CD4-positive, alpha-beta T cell treated with Interferon alpha-2 for 1 hour (primary cell): ENCODE measurements at regions not wholly inside any gene's neighbourhood (a gene's known extent, or its start where the extent isn't known, plus 50 kb on each side); places are given as distances from the start of the nearest gene placed in this dataset.

ENCODE experiments used
- DNase-seq, 2 donors: peaks; one replicate each; pipeline ENCODE4 v3.0.0-alpha.2; 2020 to 2022

DNA sequence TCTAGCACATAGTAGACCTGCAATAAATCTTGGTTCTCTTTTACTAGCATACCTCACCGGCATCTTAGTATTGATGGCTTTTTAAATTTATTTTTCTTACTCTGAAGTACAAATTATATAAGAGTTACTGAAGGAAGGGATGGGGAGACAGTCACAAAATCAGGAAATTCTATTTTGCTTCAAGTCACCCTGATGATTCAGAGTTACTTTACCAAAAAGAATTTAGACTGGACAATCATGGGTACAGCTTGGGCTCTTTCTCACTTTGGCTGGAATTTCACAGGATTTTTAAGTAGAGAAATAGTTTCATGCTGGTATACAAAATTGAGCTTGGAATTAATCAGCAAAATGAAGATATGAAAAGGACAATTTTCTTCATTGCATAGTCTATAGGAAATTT lies 919.2 kb downstream of the METTL15 start:
- DNase-seq: no peak

DNA sequence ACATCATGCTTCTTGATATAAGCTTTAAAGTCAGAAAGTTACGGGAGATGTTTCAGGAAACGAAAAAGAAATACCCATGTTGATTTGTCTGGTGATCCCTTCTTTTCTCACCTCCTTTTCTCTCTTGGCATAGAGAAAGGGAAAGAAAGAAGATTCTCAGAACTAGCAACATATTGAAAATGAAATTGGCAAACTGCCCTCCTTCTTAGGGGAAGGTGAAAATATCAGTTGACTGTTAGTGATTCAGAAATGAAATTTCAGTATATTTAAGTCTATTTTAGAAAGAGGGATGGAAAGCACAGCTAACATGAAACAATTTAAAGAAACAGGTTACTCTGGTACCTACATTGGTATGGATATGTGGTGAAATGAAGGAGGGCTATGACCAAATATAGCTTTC lies 918.1 kb downstream of the METTL15 start:
- DNase-seq: no peak

DNA sequence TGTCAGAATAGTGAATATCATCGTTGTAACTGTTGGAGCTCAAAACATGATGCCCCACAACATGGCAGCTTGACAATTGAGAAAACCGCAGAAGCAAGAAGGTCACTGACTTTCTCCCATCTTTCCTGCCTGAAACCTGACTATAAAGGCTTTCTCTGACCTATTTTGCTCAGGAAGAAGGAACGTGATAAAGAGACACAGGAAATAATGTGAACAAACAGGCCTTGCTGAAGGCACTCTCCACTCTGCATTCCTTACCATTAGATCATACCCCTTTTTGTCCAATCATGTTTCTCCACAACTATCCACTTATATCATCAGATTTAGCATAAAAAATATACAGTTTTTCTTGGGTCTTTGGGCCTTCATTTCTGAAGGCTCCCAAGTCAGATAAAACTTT lies 916.8 kb downstream of the METTL15 start:
- no peak for DNase-seq

DNA sequence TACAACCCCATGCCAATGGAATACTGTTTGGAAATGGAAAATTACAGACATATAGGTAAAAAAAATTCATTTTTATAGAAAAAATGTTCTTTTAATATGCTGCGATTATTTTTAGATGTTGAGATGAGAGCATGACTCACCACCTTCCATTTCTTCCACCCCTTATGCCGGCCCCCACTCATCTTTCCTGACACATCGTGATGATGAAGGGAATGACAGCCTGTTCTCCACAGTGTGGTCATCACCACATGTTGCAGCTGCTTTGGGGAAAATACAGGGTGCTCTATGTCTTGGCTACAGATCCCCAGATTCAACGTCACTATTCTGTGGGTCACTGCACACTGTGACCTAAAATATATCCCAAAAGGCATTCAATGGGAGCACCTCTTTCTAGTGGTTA lies 916.2 kb downstream of the METTL15 start:
- no peak for DNase-seq

DNA sequence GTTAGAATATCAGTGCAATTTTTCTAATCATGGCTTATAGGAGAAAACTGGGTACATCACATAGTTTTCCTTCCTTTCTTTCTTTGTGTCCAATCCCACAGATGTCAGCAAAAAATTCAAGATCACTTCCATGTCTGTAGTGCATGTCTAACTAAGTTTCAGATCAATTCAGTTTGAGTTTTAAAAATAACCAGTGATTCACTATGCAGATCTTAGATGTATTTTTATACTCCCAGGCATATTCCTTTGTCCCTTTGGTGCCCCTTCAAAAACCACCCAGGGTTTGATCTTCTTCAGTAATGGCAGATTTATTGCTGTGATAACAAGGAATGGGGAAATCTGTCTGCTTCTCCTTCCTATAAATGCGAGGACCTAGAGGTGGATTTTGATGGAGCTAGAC lies 915.6 kb downstream of the METTL15 start:
- no peak for DNase-seq

DNA sequence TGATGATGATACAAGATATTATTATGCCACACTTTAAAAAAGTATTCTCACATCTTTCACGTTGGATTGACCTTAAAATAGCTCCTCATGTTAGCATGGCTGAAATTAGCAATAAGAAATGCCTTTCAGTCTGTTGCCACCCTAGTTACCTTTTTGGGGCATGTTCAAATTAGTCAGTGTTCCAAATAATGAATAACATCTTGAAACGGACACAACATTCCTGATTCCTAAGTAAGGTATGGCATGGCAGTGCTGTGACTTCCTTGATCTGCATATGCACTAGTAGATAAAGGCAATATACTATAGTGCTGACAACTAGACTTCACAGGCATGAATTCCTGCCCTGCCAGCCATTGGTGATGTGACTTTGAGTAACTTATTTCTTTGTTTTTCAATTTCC lies 914.5 kb downstream of the METTL15 start:
- DNase-seq: no peak

DNA sequence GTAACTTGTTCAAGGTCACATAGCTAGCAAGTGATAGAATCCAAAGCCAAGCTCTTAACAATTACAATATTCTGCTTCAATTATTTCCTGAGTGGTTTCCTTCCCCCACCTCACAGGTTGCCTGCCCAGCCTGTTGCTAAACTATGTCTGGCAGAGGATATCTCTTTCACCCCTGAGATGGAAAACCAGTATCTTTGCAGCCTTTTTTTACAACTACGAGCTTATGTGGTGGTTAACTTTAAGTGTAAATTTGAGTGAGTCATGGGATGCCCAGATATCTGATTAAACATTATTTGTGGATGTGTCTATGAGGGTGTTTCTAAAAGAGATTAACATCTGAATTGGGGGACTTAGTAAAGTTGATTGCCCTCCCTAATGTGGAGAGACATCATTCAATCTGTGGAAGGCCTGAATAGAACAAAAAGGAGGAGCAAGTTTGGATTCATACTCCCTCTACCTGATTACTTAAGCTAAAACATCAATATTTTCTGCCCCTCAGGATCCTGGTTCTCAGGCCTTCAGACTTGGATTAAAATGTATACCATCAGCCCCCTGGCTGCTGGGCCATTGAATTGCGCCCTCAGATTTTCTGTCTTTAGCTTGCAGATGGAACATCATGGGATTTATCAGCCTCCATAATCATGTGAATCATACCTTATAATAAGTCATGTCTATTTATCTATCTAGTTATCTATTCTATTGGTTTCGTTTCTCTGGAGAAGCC lies 911.9 kb downstream of the METTL15 start:
- DNase-seq: no peak

DNA sequence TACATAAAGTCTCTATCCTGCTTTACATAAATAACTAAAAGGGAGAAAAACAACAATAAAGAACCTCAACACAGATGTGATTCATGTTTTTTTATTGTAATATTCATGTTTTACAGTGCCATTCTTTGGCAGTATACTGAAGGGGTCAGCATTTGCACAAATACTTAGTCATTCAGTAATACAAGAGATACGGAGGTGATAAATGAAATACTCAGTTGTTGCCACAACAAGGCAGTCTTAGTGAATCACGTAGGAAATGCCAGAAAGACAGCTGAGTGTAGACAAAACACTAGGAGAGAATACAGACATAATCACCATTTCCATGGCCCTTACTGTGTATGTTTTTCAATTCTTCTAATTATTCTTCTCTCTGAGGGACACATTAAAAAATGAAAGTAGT lies 910.4 kb downstream of the METTL15 start:
- no peak for DNase-seq

DNA sequence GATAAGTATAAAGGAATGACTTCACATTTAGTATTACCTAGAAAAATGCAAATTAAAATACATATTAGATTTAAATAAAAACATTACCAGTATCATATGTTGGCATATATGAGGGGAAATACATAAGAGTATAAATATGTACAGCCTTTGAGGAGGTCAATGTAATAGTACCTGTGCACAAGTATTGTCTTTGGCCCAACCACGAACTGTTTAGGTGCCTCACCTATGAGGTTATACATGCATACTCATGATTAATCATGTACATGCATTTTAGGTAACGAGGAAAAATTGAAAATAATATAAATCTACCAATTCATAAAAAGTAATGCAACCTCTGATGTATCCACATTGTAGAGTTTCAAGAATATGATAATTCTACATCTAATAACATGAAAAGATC lies 909.8 kb downstream of the METTL15 start:
- DNase-seq: no peak

DNA sequence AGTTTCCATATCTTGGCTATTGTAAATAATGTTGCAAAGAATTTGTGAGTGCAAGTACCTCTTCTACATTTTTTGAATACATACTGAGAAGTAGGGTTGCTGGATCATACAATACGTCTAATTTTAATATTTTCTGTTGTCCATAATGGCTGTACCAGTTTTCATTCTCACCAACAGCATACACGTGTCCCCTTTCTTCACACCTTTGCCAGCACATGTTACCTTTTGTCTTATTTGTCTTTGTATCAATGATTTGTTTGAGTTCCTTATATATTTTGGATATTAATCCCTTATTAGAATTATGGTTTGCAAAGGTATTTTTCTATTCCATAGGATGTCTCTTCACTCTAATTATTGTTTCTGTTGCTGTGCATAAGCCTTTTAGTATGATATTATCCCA lies 904.3 kb downstream of the METTL15 start:
- DNase-seq: no peak

DNA sequence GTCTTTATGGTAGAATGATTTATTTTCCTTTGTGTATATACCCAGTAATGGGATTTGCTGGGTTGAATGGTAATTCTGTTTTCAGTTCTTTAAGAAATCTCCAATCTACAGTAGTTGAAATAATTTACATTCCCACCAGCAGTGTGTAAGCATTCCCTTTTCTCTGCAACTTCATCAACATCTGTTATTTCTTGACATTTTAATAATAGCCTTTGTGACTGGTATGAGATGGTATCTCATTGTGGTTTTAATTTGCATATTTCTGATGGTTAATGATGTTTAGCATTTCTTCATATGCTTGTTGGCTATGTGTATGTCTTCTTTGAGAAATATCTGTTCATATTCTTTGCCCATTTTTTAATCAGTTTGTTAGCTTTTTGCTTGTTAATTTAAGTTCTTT lies 901.2 kb downstream of the METTL15 start:
- no peak for DNase-seq

DNA sequence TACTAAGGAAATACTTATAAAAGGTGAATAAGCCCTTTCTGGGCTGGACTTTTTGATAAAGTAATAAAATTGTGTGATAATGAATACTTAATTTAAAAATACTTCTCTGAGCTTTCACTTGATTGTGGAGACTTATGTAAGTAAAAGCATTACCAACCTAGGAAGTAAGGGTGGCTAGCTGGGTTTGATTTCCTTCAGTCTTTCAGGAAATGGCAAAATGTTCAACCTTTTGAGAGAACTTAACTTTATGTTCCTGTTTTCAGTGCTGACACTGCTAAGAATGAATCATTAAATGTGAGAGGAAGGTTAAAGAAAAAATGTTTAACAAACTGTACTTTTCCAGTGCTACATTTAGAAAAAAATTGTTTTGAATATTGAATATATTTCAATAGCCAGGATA lies 900.3 kb downstream of the METTL15 start:
- DNase-seq: no peak

DNA sequence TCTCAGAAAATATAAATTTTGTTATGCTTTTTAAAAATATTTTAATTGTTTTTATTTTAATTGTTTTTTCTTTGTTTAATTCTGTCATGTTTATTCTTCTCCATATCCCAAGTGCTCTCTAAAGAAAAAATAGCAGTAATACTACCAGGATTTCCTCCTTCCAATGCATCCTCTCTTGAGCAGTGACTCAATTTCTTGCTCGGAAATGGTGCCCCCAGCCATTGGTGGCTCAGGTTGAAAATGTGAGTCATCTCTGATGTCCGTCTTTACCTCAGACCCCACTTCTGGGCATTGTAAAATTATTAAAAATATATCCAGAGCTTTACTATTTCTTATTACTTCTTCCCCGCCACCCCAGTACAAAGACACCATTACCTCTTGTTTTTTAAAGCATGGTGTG lies 898.5 kb downstream of the METTL15 start:
- DNase-seq: no peak

DNA sequence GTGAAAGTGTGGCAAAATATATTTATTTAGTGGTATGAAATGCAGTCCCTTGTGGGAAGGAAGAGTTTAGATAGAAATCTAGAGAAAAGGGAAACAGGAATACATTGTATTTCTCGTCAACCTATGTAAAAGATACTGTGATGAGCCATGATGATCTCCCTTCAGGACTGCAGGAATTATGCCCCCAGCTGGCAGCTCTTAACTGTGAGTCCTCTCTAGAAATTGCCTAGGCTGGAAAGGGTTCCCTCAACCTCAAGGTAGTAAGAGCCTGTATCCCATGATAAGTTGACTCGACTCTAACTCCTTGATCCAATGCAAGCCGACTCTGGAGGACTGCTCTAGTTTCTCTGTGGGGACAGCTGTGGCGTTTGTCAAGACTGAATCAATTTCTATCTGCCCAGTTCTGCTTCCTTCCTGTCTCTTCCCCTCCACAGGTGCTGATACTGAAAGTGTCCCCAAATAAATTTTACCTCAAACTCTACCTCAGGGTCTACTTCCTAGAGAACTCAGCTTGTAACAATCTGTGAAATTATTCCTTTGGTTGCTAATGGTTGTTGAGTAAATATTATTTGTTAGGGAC lies 897.3 kb downstream of the METTL15 start:
- no peak for DNase-seq

DNA sequence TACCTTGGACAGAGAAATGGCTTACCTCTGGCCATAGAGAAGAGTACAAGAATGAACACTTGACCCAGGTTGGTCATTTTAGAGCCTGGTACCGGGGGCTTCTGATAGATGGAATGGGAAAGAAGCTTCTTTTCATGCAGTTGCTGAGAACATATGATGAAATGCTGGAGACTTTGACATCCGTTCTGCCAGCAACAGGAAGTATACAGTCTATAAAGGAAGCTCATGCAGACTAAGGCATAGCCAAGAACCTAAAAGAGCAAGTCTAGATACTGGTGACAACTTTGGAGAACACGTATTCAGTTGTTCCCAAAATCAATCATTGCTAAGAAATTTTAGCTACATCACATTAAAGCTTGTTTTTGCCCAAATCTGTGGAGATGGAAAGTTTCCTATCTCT lies 894.6 kb downstream of the METTL15 start:
- DNase-seq: no peak

DNA sequence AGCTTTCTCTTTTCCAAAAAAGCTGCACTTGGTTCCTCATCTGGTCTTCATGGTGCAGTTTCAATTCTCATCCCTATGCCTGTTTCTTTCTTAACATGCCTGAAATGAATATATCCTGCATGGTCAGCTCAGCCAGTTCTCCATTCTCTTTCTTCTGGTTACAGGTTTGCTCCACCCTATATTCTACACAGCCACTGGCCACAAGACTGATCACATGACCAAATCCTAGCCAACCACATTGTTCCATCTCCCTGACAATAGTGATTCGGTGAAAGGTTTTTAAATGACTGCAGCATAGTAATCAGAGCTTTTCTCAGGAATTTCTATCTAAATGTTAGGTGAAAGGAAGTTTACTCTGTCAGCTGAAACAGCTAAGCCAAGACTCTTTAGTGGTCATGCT lies 891.4 kb downstream of the METTL15 start:
- DNase-seq: no peak

DNA sequence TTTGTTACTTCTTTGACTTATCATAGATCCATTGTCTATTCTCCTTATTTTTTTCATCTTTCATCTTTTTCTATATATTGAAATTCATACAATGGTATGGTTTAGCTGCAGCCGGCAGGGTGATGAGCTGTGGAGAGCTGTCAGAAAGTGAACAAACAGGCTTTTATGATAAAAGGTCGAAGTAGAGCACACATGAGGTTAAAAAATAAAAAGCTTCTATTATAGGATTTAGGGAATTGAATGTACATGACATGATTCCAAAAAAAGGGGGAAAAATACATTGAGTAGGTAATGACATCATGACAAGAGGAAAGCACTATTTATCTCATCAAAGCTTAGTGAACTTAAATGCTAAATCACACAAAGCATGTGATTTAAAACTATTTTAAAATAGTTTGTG lies 884.8 kb downstream of the METTL15 start:
- DNase-seq: no peak

DNA sequence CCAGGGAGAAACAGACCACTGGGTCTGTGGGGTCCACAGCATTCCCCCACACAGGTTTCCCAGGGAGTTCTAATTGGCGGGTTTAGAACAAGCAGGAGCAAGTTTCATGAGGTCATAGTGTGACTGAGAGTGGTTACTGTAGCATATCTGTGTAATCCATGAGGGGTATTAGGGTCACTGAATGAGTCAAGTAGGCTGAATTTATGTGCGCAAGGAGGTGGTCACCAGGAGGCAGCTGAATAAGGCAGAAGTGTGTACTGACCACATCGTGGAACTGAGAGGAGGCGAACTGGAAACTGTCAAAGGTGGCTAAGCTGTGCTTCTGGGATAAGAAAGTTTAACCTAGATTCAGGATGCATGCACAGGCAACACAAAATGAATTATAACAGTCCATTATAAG lies 876.0 kb downstream of the METTL15 start:
- DNase-seq: no peak

DNA sequence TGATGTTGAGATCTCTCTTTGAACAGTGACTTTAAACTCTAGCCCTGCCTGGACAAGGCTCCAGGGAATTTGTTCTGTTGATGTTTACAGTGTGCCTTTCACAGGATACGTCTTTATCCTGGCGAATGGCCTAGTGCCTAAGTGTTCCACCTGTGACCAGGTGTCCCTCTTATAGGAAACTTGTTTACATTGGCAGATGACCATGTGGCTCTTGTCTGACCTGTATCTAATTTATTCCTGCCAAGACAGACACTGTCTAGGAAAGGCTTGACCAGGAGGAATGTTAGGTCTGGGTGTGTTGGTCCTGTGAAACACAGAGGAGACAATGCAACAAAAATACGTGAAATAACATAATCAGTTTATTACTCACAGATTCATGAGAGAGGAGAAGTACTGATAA lies 875.6 kb downstream of the METTL15 start:
- DNase-seq: no peak

DNA sequence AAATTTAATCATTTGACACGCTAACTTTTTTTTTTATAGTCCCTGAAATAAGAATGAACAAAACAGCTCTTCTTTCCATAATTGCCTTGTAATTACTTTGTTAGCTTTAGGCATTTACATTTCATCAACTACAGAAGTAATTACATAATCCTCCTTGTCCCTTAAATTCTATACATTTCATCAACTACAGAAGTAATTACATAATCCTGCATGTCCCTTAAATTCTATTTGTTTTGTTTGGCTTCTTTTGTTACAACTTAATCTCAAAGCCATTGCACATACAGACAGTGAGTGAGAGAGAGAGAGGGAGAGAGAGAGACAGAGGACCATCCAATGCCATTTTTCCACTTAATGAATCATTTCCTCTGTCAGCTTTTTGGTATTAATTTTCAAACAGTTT lies 873.2 kb downstream of the METTL15 start:
- DNase-seq: no peak

DNA sequence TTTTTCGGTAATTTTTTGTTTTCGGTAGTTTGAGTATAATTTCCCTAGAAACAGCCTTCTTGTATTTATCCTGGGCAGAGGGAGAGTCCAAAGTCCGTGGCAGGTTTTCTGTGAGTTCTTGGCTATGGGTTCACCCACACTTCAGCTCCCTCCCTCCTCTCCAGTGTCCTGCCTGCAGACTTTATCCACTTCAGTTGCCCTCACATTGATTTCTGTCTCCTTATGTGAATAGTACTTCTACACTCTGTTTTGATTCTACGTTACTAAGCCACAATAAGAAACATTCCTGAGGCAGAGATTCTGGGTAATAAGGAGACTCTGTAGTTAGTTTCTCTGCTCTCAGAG lies 868.6 kb downstream of the METTL15 start:
- DNase-seq: no peak

DNA sequence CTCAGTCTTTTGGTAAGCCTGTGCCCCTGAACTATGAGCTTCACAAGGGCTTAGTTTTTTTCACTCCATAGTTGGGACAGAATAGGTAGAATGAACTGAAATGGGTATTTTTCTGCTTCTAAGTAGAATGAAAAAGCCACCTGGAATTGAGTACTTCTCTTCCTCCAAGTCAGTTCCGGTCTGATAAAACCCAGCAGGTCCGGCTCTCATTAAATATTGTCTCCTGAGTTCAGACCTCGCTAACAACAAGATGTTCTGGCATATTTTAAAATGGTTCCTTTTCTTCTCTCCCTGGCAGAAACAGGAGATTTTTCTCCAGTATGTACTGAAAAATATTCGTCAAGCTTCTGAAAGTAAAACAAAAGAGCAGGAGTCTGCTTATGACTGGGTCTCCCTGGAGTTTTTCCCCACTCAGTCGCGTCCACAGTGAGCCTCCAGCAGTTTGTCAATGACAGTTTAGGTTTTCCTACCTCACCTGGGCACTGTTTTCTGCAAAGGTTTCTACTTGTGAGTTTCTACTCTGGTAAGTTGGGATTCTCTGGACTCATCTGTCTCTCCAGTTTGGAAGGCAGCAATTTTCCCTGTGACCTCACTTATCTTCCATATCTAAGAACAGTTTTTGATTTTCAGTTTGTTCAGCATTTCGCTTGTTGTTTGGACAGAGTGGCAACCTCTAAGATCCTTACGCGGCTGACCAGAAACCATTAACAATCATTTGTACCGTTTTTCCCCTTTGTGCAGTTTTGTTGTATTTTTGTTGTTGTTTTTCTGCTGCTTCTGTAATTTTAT lies 868.0 kb downstream of the METTL15 start:
- DNase-seq: no peak

DNA sequence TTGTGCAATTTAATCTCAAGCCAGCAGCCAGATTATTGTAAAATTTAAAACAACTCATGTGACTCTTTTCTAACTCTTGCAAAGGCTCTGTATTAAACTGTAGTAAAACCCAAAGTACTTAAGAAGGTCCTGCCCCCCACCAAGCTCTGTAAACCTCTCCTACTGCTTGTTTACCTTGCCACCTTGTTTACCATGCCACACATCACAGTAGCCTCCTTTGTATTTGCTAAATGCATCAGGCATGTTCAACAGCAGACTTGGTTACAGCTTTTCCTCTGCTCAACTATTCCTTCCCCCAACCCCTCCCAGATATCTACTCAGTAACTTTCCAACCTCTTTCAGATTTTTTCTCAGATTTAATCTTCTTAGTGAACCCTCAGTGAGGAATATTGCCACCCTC lies 861.6 kb downstream of the METTL15 start:
- no peak for DNase-seq

DNA sequence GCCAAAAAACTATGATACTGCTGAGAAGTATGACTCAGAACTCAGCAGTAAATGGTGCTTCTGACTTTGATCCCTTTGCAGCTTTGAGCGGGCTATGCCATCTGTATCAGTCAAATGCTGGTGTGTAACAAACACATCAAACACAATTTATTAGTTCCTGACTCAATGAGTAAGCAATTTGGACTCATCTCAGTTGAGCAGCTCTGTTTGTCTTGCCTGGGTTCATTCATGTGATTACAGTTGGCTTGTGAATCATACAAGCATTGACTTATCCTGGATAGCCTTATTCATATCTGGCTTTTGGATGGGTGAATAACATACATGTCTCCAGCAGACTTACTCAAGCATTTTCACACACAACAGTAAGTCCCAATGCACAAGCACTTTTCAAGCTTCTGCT lies 858.8 kb downstream of the METTL15 start:
- no peak for DNase-seq

DNA sequence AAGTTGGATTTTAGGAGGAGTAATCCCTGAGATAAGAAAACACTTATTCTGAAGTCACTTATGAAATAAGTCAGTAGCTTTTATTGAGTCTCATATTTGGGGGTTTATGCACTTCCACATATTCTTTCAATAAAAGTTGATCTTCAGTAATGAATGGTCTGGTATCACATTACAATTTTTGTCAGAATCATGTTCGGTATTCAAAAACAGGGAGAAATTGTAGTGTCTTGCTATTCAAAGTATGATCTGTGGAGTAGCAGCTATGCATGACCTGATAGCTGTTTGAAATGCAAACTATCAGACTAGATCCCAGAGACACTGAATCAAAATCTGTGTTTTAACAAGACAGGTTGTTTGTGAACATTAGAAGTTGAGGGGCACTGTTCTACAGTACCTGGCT lies 857.6 kb downstream of the METTL15 start:
- no peak for DNase-seq
